Tibial nerve (tissue), 4 donors: ENCODE measurements at regions not wholly inside any gene's neighbourhood (a gene's known extent, or its start where the extent isn't known, plus 50 kb on each side); places are given as distances from the start of the nearest gene placed in this dataset.

Experiments
- EP300 ChIP-seq, 2 donors: sonication (generic); formaldehyde crosslinking; IDR thresholded peaks; one replicate each; pipeline ENCODE4 v1.6.1; 2017; ENCODE audit warnings: antibody characterized with exemption in 2 of 2, mild to moderate bottlenecking in 1 of 2
- POLR2A ChIP-seq, 2 donors: fragments of 450-650 bp; IDR thresholded peaks; one replicate each; pipeline ENCODE4 v1.6.1; 2017; ENCODE audit warnings: antibody characterized with exemption in 2 of 2, mild to moderate bottlenecking in 2 of 2, moderate library complexity in 2 of 2
- TF ChIP-seq, protein P1 (sequence below), 5 experiments: fragments of 200-600 bp in 3 of 5; fragments of 450-650 bp in 2 of 5; sonication (generic) in 3 of 5; IDR thresholded peaks; one replicate each; pipeline ENCODE4 v1.5.1; 2016 to 2019; ENCODE audit warnings: antibody characterized with exemption in 5 of 5, mild to moderate bottlenecking in 3 of 5, moderate library complexity in 2 of 5

DNA sequence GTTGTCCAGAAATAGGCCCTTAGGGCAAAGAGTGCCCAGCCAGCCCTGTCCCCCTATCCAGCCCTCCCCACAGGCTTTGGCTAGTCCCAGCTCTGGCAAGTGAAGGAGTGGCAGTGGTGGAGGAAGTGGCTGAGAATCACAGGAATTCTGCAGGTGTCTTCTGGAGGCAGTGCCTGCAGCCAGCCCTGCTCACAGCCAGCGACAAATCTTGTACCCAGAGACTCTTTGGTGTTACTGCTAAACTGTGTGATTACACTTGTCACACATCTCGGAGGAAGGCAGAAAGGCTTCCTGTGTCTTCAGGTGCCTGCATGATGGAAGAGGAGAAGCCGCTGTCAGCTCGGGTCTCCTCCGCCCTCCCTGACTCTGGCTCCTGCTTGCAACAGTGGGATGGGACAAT lies 71.6 kb upstream of the GRIK3 start:
- TF ChIP-seq, protein P1, sequence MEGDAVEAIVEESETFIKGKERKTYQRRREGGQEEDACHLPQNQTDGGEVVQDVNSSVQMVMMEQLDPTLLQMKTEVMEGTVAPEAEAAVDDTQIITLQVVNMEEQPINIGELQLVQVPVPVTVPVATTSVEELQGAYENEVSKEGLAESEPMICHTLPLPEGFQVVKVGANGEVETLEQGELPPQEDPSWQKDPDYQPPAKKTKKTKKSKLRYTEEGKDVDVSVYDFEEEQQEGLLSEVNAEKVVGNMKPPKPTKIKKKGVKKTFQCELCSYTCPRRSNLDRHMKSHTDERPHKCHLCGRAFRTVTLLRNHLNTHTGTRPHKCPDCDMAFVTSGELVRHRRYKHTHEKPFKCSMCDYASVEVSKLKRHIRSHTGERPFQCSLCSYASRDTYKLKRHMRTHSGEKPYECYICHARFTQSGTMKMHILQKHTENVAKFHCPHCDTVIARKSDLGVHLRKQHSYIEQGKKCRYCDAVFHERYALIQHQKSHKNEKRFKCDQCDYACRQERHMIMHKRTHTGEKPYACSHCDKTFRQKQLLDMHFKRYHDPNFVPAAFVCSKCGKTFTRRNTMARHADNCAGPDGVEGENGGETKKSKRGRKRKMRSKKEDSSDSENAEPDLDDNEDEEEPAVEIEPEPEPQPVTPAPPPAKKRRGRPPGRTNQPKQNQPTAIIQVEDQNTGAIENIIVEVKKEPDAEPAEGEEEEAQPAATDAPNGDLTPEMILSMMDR (IDR thresholded peaks at IDR 0.05) = no peak
- TF ChIP-seq EP300 (IDR thresholded peaks at IDR 0.05) = no peak
- no peak for TF ChIP-seq POLR2A (IDR thresholded peaks at IDR 0.05)
